Transverse colon (tissue), 4 donors: ENCODE measurements at regions not wholly inside any gene's neighbourhood (a gene's known extent, or its start where the extent isn't known, plus 50 kb on each side); places are given as distances from the start of the nearest gene placed in this dataset.

Source experiments
- DNase-seq: peaks from one replicate; pipeline ENCODE4 v3.0.0-alpha.2; 2019
- H3K27ac ChIP-seq, 4 donors: fragments of 200-600 bp; sonication (generic); 2 replicates each; pipeline ENCODE4 v1.5.1; 2016 to 2018; ENCODE audit warnings: inconsistent platforms in 4 of 4
- H3K27me3 ChIP-seq: fragments of 200-600 bp; sonication (generic); 2 replicates; pipeline ENCODE4 v1.5.1; 2017; ENCODE audit warnings: inconsistent platforms
- H3K36me3 ChIP-seq, 4 donors: fragments of 200-600 bp; sonication (generic); 2 replicates each; pipeline ENCODE4 v1.5.1; 2017 to 2019; ENCODE audit warnings: inconsistent platforms in 4 of 4
- H3K4me1 ChIP-seq, 4 donors: fragments of 200-600 bp; sonication (generic); 2 replicates each; pipeline ENCODE4 v1.5.1; 2017 to 2020; ENCODE audit warnings: inconsistent platforms in 4 of 4
- H3K4me3 ChIP-seq, 4 donors: fragments of 200-600 bp; sonication (generic); 1 replicate in 1 of 4; 2 replicates in 3 of 4; pipeline versions ENCODE4 v1.5.1 to v1.6.1; 2017 to 2019; ENCODE audit warnings: inconsistent platforms in 4 of 4
- H3K9me3 ChIP-seq, 2 donors: fragments of 200-600 bp; sonication (generic); 2 replicates each; pipeline ENCODE4 v1.5.1; 2017 to 2019; ENCODE audit warnings: inconsistent platforms in 2 of 2
- EP300 ChIP-seq: sonication (generic); formaldehyde crosslinking; IDR thresholded peaks from one replicate; pipeline ENCODE4 v1.6.1; 2017; ENCODE audit warnings: antibody characterized with exemption, low read depth
- POLR2A ChIP-seq: fragments of 450-650 bp; IDR thresholded peaks from one replicate; pipeline ENCODE4 v1.6.1; 2016; ENCODE audit warnings: antibody characterized with exemption, mild to moderate bottlenecking, moderate library complexity
- POLR2AphosphoS5 ChIP-seq, 3 donors: sonication (generic); formaldehyde crosslinking; IDR thresholded peaks; one replicate each; pipeline ENCODE4 v1.6.1; 2016; ENCODE audit warnings: antibody characterized with exemption in 3 of 3
- WGBS, 2 donors: methylation state at CpG; one replicate each; pipeline ENCODE4 v1.1.5; 2018; ENCODE audit warnings: low coverage in 1 of 2; 5-methylcytosine and 5-hydroxymethylcytosine counted together
- in situ Hi-C, 4 donors: fragments of 200-750 bp; cut with MboI; loops; one replicate each; pipeline versions ENCODE4 v1.15.0 to v1.15.1; 2017; ENCODE audit warnings: low sequenced_read_pairs in 3 of 4, low pct_ligation_motif_present in 1 of 4, low pct_unique_long_range_greater_than_20kb in 1 of 4
- intact Hi-C: fragments of 100-400 bp; cut with DNase I; formaldehyde crosslinking; loops from one replicate; pipeline ENCODE4 v1.15.1; 2023; ENCODE audit warnings: low total_unique reads
- TF ChIP-seq, protein P1 (sequence below), 5 experiments: fragments of 200-600 bp in 3 of 5; fragments of 450-650 bp in 2 of 5; sonication (generic) in 3 of 5; IDR thresholded peaks; 1 replicate in 2 of 5; 2 replicates in 3 of 5; pipeline ENCODE4 v1.5.1; 2016 to 2017; ENCODE audit warnings: antibody characterized with exemption in 5 of 5, inconsistent platforms in 3 of 5, mild to moderate bottlenecking in 2 of 5, moderate library complexity in 1 of 5

- intact Hi-C loops (no loop called here), in situ Hi-C loops (no loop called here)
- no peaks in the 10 kb centered on the region for H3K27me3 ChIP-seq
- no peaks in the 10 kb centered on the region for H3K4me1 ChIP-seq
- DNase-seq: no peak
- no peak overlapping the region for H3K27ac ChIP-seq
- no peak overlapping the region for H3K4me3 ChIP-seq
- no peaks in the 10 kb centered on the region for H3K9me3 ChIP-seq
- no peaks in the 10 kb centered on the region for H3K36me3 ChIP-seq
- no peak for TF ChIP-seq POLR2AphosphoS5 (IDR thresholded peaks at IDR 0.05)
- TF ChIP-seq, protein P1, sequence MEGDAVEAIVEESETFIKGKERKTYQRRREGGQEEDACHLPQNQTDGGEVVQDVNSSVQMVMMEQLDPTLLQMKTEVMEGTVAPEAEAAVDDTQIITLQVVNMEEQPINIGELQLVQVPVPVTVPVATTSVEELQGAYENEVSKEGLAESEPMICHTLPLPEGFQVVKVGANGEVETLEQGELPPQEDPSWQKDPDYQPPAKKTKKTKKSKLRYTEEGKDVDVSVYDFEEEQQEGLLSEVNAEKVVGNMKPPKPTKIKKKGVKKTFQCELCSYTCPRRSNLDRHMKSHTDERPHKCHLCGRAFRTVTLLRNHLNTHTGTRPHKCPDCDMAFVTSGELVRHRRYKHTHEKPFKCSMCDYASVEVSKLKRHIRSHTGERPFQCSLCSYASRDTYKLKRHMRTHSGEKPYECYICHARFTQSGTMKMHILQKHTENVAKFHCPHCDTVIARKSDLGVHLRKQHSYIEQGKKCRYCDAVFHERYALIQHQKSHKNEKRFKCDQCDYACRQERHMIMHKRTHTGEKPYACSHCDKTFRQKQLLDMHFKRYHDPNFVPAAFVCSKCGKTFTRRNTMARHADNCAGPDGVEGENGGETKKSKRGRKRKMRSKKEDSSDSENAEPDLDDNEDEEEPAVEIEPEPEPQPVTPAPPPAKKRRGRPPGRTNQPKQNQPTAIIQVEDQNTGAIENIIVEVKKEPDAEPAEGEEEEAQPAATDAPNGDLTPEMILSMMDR (IDR thresholded peaks at IDR 0.05): no peak
- WGBS, 2 donors: 65 to 66% methylated on average over 2 of the region's 2 CpGs
These were observed 603.3 kb upstream of the POU3F3 start for GRCh38 chr2:104250635-104251034.

- no peak overlapping the region for H3K27ac ChIP-seq
- intact Hi-C loops: no loop called here
- H3K9me3 ChIP-seq: no peaks in the 10 kb centered on the region
- DNase-seq: no peak
- H3K36me3 ChIP-seq: no peaks in the 10 kb centered on the region
- no peak for TF ChIP-seq POLR2AphosphoS5 (IDR thresholded peaks at IDR 0.05)
- TF ChIP-seq, protein P1 (IDR thresholded peaks at IDR 0.05): no peak
- TF ChIP-seq EP300: no peak
- TF ChIP-seq POLR2A: no peak
- H3K27me3 ChIP-seq: no peaks in the 10 kb centered on the region
- H3K4me1 ChIP-seq: no peaks in the 10 kb centered on the region
- no peak overlapping the region for H3K4me3 ChIP-seq
- in situ Hi-C loops: no loop called here
These were observed 599.9 kb upstream of the POU3F3 start for GRCh38 chr2:104254017-104254416.

GRCh38 chr2:104262714-104263113 is 591.2 kb upstream of the POU3F3 start:
- no peaks in the 10 kb centered on the region for H3K4me1 ChIP-seq
- peaks cover 10 to 16% of the 10 kb centered on the region in 2 donors for H3K9me3 ChIP-seq
- H3K4me3 ChIP-seq: no peak overlapping the region
- TF ChIP-seq EP300: no peak
- TF ChIP-seq POLR2A: no peak
- TF ChIP-seq POLR2AphosphoS5 (IDR thresholded peaks at IDR 0.05): no peak
- TF ChIP-seq, protein P1 (IDR thresholded peaks at IDR 0.05): no peak
- in situ Hi-C loops: no loop called here
- no peak overlapping the region for H3K27ac ChIP-seq
- no peaks in the 10 kb centered on the region for H3K27me3 ChIP-seq
- no peak for DNase-seq
- intact Hi-C loops: no loop called here
- H3K36me3 ChIP-seq: no peaks in the 10 kb centered on the region
- WGBS, 2 donors: 60 to 93% methylated on average over 1 of the region's 1 CpG

DNA sequence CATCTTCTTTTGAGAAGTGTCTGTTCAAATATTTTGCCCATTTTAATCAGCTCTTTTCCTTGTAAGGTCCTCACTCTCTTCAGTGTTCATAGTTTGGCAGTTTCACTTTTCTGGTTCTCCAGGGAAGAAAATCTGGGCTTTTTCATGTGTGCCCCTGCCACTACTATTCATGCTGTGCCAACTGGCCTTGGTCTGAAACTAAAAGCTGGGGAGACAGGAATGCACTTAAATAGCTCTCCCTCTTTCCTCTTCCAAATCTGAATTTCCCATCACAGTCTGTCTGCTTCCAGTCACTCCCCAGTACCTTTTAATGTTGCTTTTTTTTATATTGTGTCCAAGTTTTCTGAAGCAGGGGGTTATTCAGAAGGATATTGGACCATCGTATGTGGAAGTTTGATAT is 574.3 kb upstream of the POU3F3 start:
- Histone ChIP-seq H3K27me3 (no peaks in the 10 kb centered on the region), H3K4me3 (no peak overlapping the region), H3K36me3 (no peaks in the 10 kb centered on the region), H3K9me3 (no peaks in the 10 kb centered on the region), H3K27ac (no peak overlapping the region), H3K4me1 (no peaks in the 10 kb centered on the region)
- no peak for DNase-seq
- intact Hi-C loops: no loop called here
- TF ChIP-seq POLR2A (no peak), POLR2AphosphoS5 (IDR thresholded peaks at IDR 0.05) (no peak), EP300 (no peak)
- TF ChIP-seq, protein P1 (IDR thresholded peaks at IDR 0.05): no peak
- in situ Hi-C loops: no loop called here
- WGBS, 2 donors: 80 to 93% methylated on average over 1 of the region's 1 CpG
